Rectal smooth muscle tissue (tissue), 1 donor: ENCODE measurements at regions not wholly inside any gene's neighbourhood (a gene's known extent, or its start where the extent isn't known, plus 50 kb on each side); places are given as distances from the start of the nearest gene placed in this dataset.

Source experiments
- H3K27ac ChIP-seq: one replicate; pipeline ENCODE4 v1.7.0; 2013; ENCODE audit warnings: low read depth, low read length, inconsistent platforms
- H3K27me3 ChIP-seq: one replicate; pipeline ENCODE4 v1.7.0; 2013; ENCODE audit warnings: low read length; ENCODE audit not compliant: control insufficient read depth, insufficient read depth
- H3K36me3 ChIP-seq: one replicate; pipeline ENCODE4 v1.7.0; 2013; ENCODE audit warnings: low read length; ENCODE audit not compliant: control insufficient read depth, insufficient read depth
- H3K4me1 ChIP-seq: one replicate; pipeline ENCODE4 v1.7.0; 2013; ENCODE audit warnings: low read length; ENCODE audit not compliant: control insufficient read depth, insufficient read depth
- H3K4me3 ChIP-seq: one replicate; pipeline ENCODE4 v1.7.0; 2013; ENCODE audit warnings: low read length
- H3K9ac ChIP-seq: one replicate; pipeline ENCODE4 v1.7.0; 2013; ENCODE audit warnings: low read length

- peaks cover 2% of the 10 kb centered on the region for H3K36me3 ChIP-seq
- no peaks in the 10 kb centered on the region for H3K27me3 ChIP-seq
- H3K27ac ChIP-seq, result no peak overlapping the region
- no peak overlapping the region for H3K4me3 ChIP-seq
- H3K9ac ChIP-seq, result no peak overlapping the region
- no peaks in the 10 kb centered on the region for H3K4me1 ChIP-seq
Observed at GRCh38 chr6:144757730-144758129, 472.6 kb downstream of the UTRN start.

GRCh38 chr6:144758602-144759001, 473.5 kb downstream of the UTRN start:
- H3K4me3 ChIP-seq, result no peak overlapping the region
- no peak overlapping the region for H3K9ac ChIP-seq
- H3K4me1 ChIP-seq, result no peaks in the 10 kb centered on the region
- no peak overlapping the region for H3K27ac ChIP-seq
- no peaks in the 10 kb centered on the region for H3K27me3 ChIP-seq
- peaks cover 2% of the 10 kb centered on the region for H3K36me3 ChIP-seq

DNA sequence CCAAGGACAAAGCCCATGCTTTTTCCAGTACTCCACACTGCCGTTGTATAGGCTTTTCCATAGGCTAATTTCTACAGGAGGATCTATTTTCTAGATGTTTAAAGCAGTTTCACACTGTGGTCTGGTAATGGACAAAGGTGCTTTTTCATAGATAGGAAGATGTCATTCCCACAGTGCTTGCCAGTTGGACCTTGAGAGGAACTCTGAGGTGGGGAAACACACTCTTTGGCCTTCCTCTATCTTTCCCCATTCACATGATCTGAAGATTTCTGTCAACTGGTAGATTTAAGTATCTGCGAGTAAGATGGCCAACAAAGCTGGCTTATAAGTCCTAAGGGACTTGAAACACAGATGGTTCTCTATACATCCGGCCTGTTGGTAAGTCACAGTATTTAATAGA, 477.3 kb downstream of the UTRN start:
- Histone ChIP-seq H3K4me1 (no peaks in the 10 kb centered on the region), H3K36me3 (no peaks in the 10 kb centered on the region), H3K27me3 (no peaks in the 10 kb centered on the region), H3K4me3 (no peak overlapping the region), H3K27ac (no peak overlapping the region), H3K9ac (no peak overlapping the region)

DNA sequence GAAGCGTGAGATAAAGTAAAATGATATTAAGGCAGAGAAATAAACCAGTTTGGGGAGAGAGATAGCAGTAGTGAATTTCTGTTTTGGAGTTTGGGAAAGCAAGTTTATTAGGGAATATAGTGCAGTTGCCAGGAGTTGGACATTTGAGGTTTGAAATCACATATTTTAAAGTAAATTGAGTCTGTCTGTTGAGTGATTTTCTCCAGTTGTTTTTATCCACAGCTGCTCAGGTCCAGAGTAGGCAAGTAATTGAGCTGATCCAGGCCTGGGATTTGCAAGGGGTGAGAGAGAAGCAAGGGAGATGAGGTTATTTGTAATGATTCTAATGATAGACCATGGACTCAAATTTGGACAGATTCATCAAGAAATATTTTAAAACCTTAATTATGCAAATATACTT, 481.9 kb downstream of the UTRN start:
- no peaks in the 10 kb centered on the region for H3K27me3 ChIP-seq
- no peak overlapping the region for H3K4me3 ChIP-seq
- no peaks in the 10 kb centered on the region for H3K4me1 ChIP-seq
- no peak overlapping the region for H3K27ac ChIP-seq
- H3K9ac ChIP-seq, result no peak overlapping the region
- H3K36me3 ChIP-seq, result no peaks in the 10 kb centered on the region

DNA sequence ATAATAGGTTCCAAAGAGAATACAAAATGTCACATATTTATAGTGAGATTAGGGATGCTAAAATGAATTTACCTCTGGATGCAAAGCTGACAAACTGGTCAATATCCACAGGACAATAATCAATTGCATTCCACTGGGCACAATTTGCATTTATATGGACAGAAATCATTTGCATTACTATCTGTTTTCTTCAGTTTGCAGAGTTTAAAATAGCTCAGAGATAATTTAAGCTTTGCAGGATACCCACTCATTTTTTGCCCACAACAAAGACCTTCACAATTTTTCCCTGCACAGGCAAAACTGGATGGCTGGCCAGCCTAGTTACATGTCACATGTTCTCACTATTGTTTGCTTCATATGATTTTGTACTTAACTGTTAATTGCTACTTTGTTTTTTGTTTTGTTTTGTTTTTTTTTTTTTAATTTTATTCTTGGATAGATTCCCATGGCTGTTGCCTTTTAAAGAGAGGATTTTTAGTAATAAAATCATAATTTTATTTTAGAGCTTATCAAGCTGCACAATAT, 483.5 kb downstream of the UTRN start:
- Histone ChIP-seq H3K9ac (no peak overlapping the region), H3K4me1 (no peaks in the 10 kb centered on the region), H3K27ac (no peak overlapping the region), H3K36me3 (no peaks in the 10 kb centered on the region), H3K4me3 (no peak overlapping the region), H3K27me3 (no peaks in the 10 kb centered on the region)

DNA sequence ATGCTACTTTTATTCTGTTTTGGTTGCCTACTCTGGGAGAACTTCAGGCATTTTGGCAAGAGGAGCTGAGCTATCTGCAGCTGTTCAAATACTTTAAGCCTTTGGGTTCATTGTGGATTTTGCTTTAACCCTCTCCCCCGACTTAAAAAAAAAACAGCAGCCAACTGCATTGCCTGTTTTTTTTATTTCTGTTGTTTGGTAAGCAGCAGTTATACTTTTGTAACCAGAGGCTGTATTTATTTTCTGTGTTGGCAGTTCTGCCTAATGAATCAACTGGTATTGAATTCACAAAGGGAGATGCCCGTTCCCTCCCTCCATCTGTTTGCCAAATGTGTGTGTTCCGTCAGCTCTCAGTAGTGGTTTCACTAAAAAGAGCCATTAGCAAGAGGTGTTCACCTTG, 484.0 kb downstream of the UTRN start:
- no peaks in the 10 kb centered on the region for H3K27me3 ChIP-seq
- no peaks in the 10 kb centered on the region for H3K4me1 ChIP-seq
- H3K9ac ChIP-seq, result no peak overlapping the region
- no peaks in the 10 kb centered on the region for H3K36me3 ChIP-seq
- H3K4me3 ChIP-seq, result no peak overlapping the region
- no peak overlapping the region for H3K27ac ChIP-seq

- H3K27me3 ChIP-seq, result no peaks in the 10 kb centered on the region
- peaks cover 2% of the 10 kb centered on the region for H3K36me3 ChIP-seq
- H3K27ac ChIP-seq, result no peak overlapping the region
- no peak overlapping the region for H3K9ac ChIP-seq
- no peaks in the 10 kb centered on the region for H3K4me1 ChIP-seq
- no peak overlapping the region for H3K4me3 ChIP-seq
Observed at GRCh38 chr6:144776031-144776819, 491.1 kb downstream of the UTRN start.

DNA sequence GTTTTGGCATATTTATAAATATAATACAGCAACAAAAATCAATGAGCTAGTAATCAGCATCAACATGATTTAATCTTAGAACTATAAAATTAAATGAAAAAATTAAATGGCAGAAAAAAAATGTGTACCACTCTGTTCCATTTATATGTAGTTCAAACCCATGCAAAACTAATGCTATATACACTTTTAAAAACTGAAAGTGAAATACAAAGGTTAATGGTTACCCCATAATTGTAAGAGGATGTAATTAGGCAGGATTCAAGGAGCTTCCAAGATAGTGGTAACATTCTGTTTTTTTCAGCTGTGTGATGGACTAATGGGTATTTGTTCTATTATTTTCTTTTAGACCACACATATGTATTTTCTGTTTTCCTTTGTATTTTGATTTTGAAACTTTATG, 492.1 kb downstream of the UTRN start:
- Histone ChIP-seq H3K36me3 (peaks cover 2% of the 10 kb centered on the region), H3K27ac (no peak overlapping the region), H3K4me3 (no peak overlapping the region), H3K27me3 (no peaks in the 10 kb centered on the region), H3K4me1 (no peaks in the 10 kb centered on the region), H3K9ac (no peak overlapping the region)

DNA sequence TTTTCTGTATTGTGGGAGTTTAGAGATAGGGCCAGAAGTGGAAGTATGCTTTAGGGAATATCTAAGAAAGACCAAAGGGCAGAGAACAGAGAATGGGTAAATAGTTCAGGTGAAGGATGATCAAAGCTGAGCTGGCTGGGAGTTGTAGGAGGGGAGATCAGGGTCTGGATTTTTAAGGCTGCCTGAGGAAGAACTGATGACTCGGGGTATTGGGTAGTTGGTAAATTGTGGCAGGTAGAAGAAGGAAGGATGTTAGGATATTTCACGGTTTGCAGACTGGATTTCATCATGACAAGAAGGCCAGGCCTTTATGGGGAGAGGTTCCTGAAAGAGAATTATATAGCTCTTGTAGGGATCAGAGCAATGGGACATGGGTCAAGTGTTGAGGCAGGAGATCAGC, 492.9 kb downstream of the UTRN start:
- H3K4me3 ChIP-seq, result no peak overlapping the region

GRCh38 chr6:144778773-144779492, 493.8 kb downstream of the UTRN start:
- no peaks in the 10 kb centered on the region for H3K4me1 ChIP-seq
- no peak overlapping the region for H3K27ac ChIP-seq
- no peak overlapping the region for H3K9ac ChIP-seq
- no peaks in the 10 kb centered on the region for H3K27me3 ChIP-seq
- H3K36me3 ChIP-seq, result peaks cover 2% of the 10 kb centered on the region
- H3K4me3 ChIP-seq, result no peak overlapping the region

More for the DNA sequence above, 492.9 kb downstream of the UTRN start:
- Histone ChIP-seq H3K27me3 (no peaks in the 10 kb centered on the region), H3K36me3 (peaks cover 2% of the 10 kb centered on the region), H3K4me1 (no peaks in the 10 kb centered on the region), H3K27ac (no peak overlapping the region), H3K9ac (no peak overlapping the region)

DNA sequence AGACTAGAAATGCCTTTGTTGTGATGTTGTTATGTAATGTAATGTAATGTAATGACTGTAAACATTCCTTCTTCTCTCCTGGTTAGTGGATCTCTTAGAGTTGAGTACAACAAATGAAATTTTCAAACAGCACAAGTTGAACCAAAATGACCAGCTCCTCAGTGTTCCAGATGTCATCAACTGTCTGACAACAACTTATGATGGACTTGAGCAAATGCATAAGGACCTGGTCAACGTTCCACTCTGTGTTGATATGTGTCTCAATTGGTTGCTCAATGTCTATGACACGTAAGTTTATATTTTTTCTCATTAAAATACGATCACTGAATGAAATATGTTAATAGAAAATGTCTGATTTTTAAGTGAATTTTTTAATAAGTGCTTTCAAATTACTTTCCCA, 496.7 kb downstream of the UTRN start:
- Histone ChIP-seq H3K4me1 (no peaks in the 10 kb centered on the region), H3K4me3 (no peak overlapping the region), H3K27me3 (no peaks in the 10 kb centered on the region), H3K9ac (no peak overlapping the region), H3K27ac (no peak overlapping the region), H3K36me3 (no peaks in the 10 kb centered on the region)

DNA sequence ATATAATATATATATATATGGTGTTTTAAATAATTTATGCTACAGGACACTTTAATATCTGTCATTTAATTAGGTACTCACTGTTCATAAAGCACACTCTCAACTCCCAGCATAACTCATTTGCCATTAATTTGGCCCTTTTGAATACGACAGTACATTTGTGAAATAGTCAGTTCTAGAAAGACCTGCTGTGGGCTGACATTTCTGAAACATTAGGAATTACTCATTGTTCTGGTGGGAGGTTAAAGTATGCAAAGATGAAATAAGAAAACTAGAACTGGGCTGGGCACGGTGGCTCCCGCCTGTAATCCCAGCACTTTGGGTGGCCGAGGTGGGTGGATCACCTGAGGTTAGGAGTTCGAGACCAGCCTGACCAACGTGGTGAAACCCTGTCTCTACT, 497.5 kb downstream of the UTRN start:
- no peak overlapping the region for H3K4me3 ChIP-seq
- no peaks in the 10 kb centered on the region for H3K27me3 ChIP-seq

More for the DNA sequence above, 497.5 kb downstream of the UTRN start:
- Histone ChIP-seq H3K36me3 (no peaks in the 10 kb centered on the region), H3K27ac (no peak overlapping the region), H3K9ac (no peak overlapping the region), H3K4me1 (no peaks in the 10 kb centered on the region)
